SH-SY5Y (cell line): ENCODE measurements at regions not wholly inside any gene's neighbourhood (a gene's known extent, or its start where the extent isn't known, plus 50 kb on each side); places are given as distances from the start of the nearest gene placed in this dataset.

ENCODE experiments used
- GATA2 ChIP-seq: IDR thresholded peaks from 2 replicates; pipeline ENCODE4 v1.6.1; 2011; ENCODE audit warnings: mild to moderate bottlenecking, low read depth, low read length
- GATA3 ChIP-seq: IDR thresholded peaks from 2 replicates; pipeline ENCODE4 v1.6.1; 2011; ENCODE audit warnings: low read depth, mild to moderate bottlenecking, low read length, moderate library complexity

DNA sequence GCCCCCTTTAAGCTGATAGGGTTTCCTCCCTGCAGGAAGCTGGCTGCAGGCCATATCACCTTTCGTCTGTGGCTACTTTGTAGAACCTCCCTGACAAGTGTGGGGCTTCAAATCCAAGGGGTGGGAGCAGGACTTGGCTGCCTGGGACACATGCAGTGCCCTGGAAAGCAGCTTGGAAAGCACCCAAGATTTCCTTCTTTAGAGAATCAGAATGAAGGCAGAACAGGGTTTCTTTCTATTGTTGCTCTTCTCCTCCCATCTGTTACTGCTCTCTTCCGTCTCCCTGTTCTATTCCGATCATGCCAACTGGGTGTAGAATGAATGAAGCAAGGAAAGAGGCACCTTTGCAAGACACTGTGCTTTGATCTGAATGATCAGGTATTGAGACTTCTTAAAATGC is 282.2 kb downstream of the MED10 start:
- TF ChIP-seq GATA2 (no peak), GATA3 (no peak)
